Thymus (tissue), 11 donors: ENCODE measurements at regions not wholly inside any gene's neighbourhood (a gene's known extent, or its start where the extent isn't known, plus 50 kb on each side); places are given as distances from the start of the nearest gene placed in this dataset.

Experiments
- DNase-seq, 9 donors: peaks; one replicate each; pipeline ENCODE4 v3.0.0-alpha.2; 2013; ENCODE audit warnings: low spot score in 9 of 9, low read depth in 6 of 9, missing footprints in 1 of 9
- H3K27ac ChIP-seq, 2 donors: one replicate each; pipeline ENCODE4 v1.5.1; 2013; ENCODE audit warnings: control low read depth in 1 of 2, low read depth in 1 of 2, low read length in 1 of 2, mild to moderate bottlenecking in 1 of 2, moderate library complexity in 1 of 2
- H3K27me3 ChIP-seq, 2 donors: one replicate each; pipeline ENCODE4 v1.5.1; 2013; ENCODE audit warnings: low read length in 1 of 2; ENCODE audit not compliant: control insufficient read depth in 2 of 2, insufficient read depth in 1 of 2
- H3K36me3 ChIP-seq, 2 donors: one replicate each; pipeline ENCODE4 v1.5.1; 2013; ENCODE audit warnings: low read length in 1 of 2, mild to moderate bottlenecking in 1 of 2, moderate library complexity in 1 of 2; ENCODE audit not compliant: control insufficient read depth in 2 of 2, insufficient read depth in 2 of 2
- H3K4me1 ChIP-seq, 2 donors: one replicate each; pipeline ENCODE4 v1.5.1; 2013; ENCODE audit warnings: low read length in 2 of 2; ENCODE audit not compliant: control insufficient read depth in 2 of 2, insufficient read depth in 2 of 2
- H3K4me3 ChIP-seq, 2 donors: one replicate each; pipeline ENCODE4 v1.5.1; 2013; ENCODE audit warnings: low read length in 2 of 2, control low read depth in 1 of 2, mild to moderate bottlenecking in 1 of 2
- H3K9me3 ChIP-seq, 2 donors: one replicate each; pipeline ENCODE4 v1.5.1; 2013; ENCODE audit warnings: low read length in 1 of 2, mild to moderate bottlenecking in 1 of 2; ENCODE audit not compliant: control insufficient read depth in 2 of 2, insufficient read depth in 1 of 2
- WGBS: extraction: QIAGEN DNeasy Blood & Tissue Kit; methylation state at CpG from one replicate; pipeline ENCODE4 v1.1.7; 2013; 5-methylcytosine and 5-hydroxymethylcytosine counted together
- donor health status: healthy.

GRCh38 chr6:4564801-4565271 lies 211.4 kb upstream of the CDYL start:
- Histone ChIP-seq H3K27ac (no peak overlapping the region), H3K27me3 (no peaks in the 10 kb centered on the region), H3K4me1 (no peaks in the 10 kb centered on the region), H3K36me3 (no peaks in the 10 kb centered on the region), H3K9me3 (peaks cover 0 to 3% of the 10 kb centered on the region in 2 donors), H3K4me3 (no peak overlapping the region)
- WGBS: 95% methylated on average over 6 of the region's 6 CpGs
- no peak for DNase-seq

GRCh38 chr6:4563877-4564276 lies 212.3 kb upstream of the CDYL start:
- 48% methylated on average over 4 of the region's 4 CpGs for WGBS
- Histone ChIP-seq H3K27me3 (no peaks in the 10 kb centered on the region), H3K36me3 (no peaks in the 10 kb centered on the region), H3K4me1 (no peaks in the 10 kb centered on the region), H3K9me3 (no peaks in the 10 kb centered on the region), H3K4me3 (no peak overlapping the region), H3K27ac (no peak overlapping the region)
- DNase-seq: no peak

- no peak for DNase-seq
- H3K4me3 ChIP-seq: no peak overlapping the region
- no peaks in the 10 kb centered on the region for H3K27me3 ChIP-seq
- 83% methylated on average over 5 of the region's 5 CpGs for WGBS
- H3K36me3 ChIP-seq: no peaks in the 10 kb centered on the region
- no peak overlapping the region for H3K27ac ChIP-seq
- H3K4me1 ChIP-seq: no peaks in the 10 kb centered on the region
- no peaks in the 10 kb centered on the region for H3K9me3 ChIP-seq
Observed at GRCh38 chr6:4563156-4563555, 213.0 kb upstream of the CDYL start.

DNA sequence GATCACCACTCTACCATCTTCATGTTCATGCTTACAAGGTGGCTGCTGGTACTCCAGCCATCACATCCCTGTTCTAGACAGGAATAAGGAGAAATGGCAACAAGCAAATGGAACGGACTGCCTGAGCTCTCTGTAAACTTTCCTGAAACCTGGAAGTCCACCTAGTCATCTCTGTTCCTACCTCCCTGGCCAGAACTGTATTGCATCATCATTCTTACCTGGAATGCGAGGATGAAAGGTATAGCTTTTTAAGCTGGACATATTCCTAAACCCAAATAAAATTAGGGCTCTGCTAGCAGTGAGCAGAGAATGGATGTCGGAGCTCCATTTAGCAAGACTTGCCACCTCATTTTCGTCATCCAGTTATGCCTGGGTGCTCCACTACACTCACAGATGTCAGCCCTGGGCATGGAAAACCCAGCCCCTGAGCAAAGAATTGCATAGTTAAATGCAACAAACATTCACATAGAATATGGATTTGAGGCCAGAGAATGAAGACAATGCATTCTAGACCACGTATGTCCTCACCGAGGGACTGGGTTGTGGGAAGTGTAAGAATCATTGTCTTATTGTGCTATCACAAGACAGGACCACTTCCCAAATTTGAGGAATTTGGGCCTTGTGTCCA lies 214.3 kb upstream of the CDYL start:
- 95% methylated on average over 6 of the region's 6 CpGs for WGBS
- H3K27me3 ChIP-seq: no peaks in the 10 kb centered on the region
- H3K4me1 ChIP-seq: no peaks in the 10 kb centered on the region
- H3K9me3 ChIP-seq: no peaks in the 10 kb centered on the region
- DNase-seq: no peak
- no peak overlapping the region for H3K4me3 ChIP-seq
- H3K27ac ChIP-seq: no peak overlapping the region
- H3K36me3 ChIP-seq: no peaks in the 10 kb centered on the region

DNA sequence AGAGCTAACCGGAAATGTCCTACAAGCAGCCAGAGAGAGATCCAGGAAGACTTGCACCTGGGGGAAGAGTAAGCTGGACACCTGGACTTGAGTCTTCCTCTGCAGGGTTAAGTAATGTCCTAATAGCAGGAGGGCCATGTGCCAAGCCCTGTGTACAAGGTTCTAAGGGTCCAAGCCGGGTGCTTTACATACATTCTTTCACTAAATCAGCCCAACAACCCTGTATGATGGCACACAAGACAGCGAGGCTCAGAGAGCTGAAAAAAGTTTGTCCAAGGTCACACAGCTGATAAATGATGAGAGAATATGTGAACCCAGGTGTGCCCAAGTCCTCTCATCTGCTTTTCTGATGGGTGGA lies 215.1 kb upstream of the CDYL start:
- Histone ChIP-seq H3K4me1 (no peaks in the 10 kb centered on the region), H3K4me3 (no peak overlapping the region), H3K27me3 (no peaks in the 10 kb centered on the region), H3K27ac (no peak overlapping the region), H3K36me3 (no peaks in the 10 kb centered on the region), H3K9me3 (no peaks in the 10 kb centered on the region)
- WGBS: 94% methylated on average over 3 of the region's 3 CpGs
- DNase-seq: no peak

- Histone ChIP-seq H3K36me3 (no peaks in the 10 kb centered on the region), H3K9me3 (no peaks in the 10 kb centered on the region), H3K27me3 (no peaks in the 10 kb centered on the region), H3K4me3 (no peak overlapping the region), H3K27ac (no peak overlapping the region), H3K4me1 (no peaks in the 10 kb centered on the region)
- WGBS: 58% methylated on average over 13 of the region's 13 CpGs
- DNase-seq: no peak
Observed at GRCh38 chr6:4560221-4561077, 215.8 kb upstream of the CDYL start.

- no peaks in the 10 kb centered on the region for H3K27me3 ChIP-seq
- no peak overlapping the region for H3K4me3 ChIP-seq
- H3K27ac ChIP-seq: no peak overlapping the region
- no peaks in the 10 kb centered on the region for H3K4me1 ChIP-seq
- no peaks in the 10 kb centered on the region for H3K36me3 ChIP-seq
- no peak for DNase-seq
- WGBS: 97% methylated on average over 19 of the region's 19 CpGs
- H3K9me3 ChIP-seq: no peaks in the 10 kb centered on the region
Observed at GRCh38 chr6:4559281-4559875, 216.8 kb upstream of the CDYL start.

GRCh38 chr6:4554645-4555044 lies 221.6 kb upstream of the CDYL start:
- H3K36me3 ChIP-seq: no peaks in the 10 kb centered on the region
- no peaks in the 10 kb centered on the region for H3K4me1 ChIP-seq
- H3K4me3 ChIP-seq: no peak overlapping the region
- no peaks in the 10 kb centered on the region for H3K27me3 ChIP-seq
- no peak for DNase-seq
- no peak overlapping the region for H3K27ac ChIP-seq
- H3K9me3 ChIP-seq: peaks cover 1 to 3% of the 10 kb centered on the region in 2 donors

DNA sequence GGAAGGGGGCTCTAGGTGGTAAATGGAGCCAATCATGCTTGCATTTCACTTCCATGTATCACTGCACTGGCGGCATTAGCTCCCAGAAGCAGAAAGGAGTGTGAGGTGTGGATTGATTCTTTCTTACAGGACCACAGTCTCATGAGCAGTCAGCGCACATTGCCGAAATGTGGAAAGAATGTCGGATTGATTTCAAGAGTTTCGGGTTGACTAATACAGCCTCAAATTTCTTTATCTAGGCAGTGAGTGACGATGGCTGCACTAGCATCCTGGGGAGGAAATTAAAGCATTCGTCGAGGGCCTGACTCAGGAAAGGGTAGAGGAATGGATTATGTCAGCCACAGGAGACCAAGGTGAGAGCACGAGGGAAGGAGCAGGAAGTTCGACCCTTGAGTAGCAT lies 222.8 kb upstream of the CDYL start:
- 88% methylated on average over 10 of the region's 10 CpGs for WGBS
- Histone ChIP-seq H3K27me3 (no peaks in the 10 kb centered on the region), H3K4me1 (no peaks in the 10 kb centered on the region)

More for the DNA sequence above, 222.8 kb upstream of the CDYL start:
- H3K9me3 ChIP-seq: peaks cover 1 to 5% of the 10 kb centered on the region in 2 donors
- H3K27ac ChIP-seq: no peak overlapping the region
- H3K4me3 ChIP-seq: no peak overlapping the region
- no peaks in the 10 kb centered on the region for H3K36me3 ChIP-seq
- no peak for DNase-seq
